ENCODE measurements at regions not wholly inside any gene's neighbourhood (a gene's known extent, or its start where the extent isn't known, plus 50 kb on each side); places are given as distances from the start of the nearest gene placed in this dataset.

DNA sequence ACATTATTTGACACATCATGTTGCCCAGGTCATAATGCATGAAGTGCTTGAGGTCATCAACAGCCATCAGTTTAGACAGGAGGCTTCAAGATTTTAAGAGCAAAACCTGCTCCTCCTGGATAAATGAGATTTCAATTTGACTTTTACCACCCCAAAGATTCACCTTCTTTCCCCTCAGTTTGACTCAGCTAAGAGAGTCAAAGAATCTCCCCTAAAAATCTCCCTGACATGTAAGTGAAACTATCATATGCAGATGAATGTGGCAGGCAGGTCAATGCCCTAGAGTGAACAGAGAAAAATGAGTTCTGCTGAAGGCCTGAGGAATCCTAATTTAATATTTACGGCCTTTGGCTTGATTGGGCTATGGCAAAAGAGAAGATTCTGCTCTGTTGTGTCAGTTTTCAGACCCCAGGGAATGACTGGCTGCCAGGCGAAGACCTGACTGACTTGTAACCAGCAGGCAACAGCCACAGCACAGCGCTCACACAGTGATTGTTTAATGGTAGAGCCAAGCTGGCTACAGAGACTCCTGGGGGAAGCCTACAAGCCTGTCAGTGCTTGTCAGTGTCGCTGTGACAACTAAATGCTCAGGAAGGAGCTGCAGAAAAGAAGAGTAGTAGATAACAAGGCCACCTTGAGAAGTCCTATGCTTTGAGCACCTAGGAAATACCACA lies 491.2 kb upstream of the LRRC4C start:
- H3K4me2 ChIP-seq (ENCODE audit: low read depth, low read length), result no peak overlapping the region
- no peaks in the 10 kb centered on the region for H3K9me2 ChIP-seq (replicated peaks; ENCODE audit: insufficient read depth, low read length)
- TF ChIP-seq, protein P1, sequence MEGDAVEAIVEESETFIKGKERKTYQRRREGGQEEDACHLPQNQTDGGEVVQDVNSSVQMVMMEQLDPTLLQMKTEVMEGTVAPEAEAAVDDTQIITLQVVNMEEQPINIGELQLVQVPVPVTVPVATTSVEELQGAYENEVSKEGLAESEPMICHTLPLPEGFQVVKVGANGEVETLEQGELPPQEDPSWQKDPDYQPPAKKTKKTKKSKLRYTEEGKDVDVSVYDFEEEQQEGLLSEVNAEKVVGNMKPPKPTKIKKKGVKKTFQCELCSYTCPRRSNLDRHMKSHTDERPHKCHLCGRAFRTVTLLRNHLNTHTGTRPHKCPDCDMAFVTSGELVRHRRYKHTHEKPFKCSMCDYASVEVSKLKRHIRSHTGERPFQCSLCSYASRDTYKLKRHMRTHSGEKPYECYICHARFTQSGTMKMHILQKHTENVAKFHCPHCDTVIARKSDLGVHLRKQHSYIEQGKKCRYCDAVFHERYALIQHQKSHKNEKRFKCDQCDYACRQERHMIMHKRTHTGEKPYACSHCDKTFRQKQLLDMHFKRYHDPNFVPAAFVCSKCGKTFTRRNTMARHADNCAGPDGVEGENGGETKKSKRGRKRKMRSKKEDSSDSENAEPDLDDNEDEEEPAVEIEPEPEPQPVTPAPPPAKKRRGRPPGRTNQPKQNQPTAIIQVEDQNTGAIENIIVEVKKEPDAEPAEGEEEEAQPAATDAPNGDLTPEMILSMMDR (IDR thresholded peaks at IDR 0.05; ENCODE audit: low read length), result no peak
- TF ChIP-seq EZH2phosphoT487 (IDR thresholded peaks at IDR 0.05; ENCODE audit: low read length), result no peak
- no peak for TF ChIP-seq EZH2 (optimal IDR thresholded peaks at IDR 0.05; ENCODE audit: low read depth, low read length)
- no peak overlapping the region for H3K4me3 ChIP-seq (ENCODE audit: low read length)
- H4K20me1 ChIP-seq (ENCODE audit: insufficient read depth, low read length), result no peaks in the 10 kb centered on the region
- peak; percentile 14 for DNase-seq
- H3K4me1 ChIP-seq (ENCODE audit: low read length), result peaks cover 45% of the 10 kb centered on the region
- no peak overlapping the region for H3K9ac ChIP-seq (ENCODE audit: low read length)
- peaks cover 8% of the 10 kb centered on the region; the same call in 1 of the 2 replicates for H3F3A ChIP-seq (ENCODE audit: insufficient read depth, low read length)
- no peak overlapping the region for H3K27ac ChIP-seq (ENCODE audit: low read length)
- no peaks in the 10 kb centered on the region for H3K36me3 ChIP-seq (replicated peaks; ENCODE audit: insufficient read depth, low read length)
- H2AFZ ChIP-seq (ENCODE audit: low read length), result no peak overlapping the region
- H3K79me2 ChIP-seq (ENCODE audit: low read length), result no peaks in the 10 kb centered on the region
- H3K9me3 ChIP-seq (replicated peaks; ENCODE audit: insufficient read depth, low read length), result no peaks in the 10 kb centered on the region
- no peaks in the 10 kb centered on the region for H3K27me3 ChIP-seq (replicated peaks; ENCODE audit: insufficient read depth, low read length)

GRCh38 chr11:41954034-41954433 lies 494.6 kb upstream of the LRRC4C start:
- Histone ChIP-seq H3K4me2 (ENCODE audit: low read depth, low read length) (no peak overlapping the region), H3K27me3 (replicated peaks; ENCODE audit: insufficient read depth, low read length) (no peaks in the 10 kb centered on the region), H3K36me3 (replicated peaks; ENCODE audit: insufficient read depth, low read length) (no peaks in the 10 kb centered on the region), H3F3A (ENCODE audit: insufficient read depth, low read length) (no peaks in the 10 kb centered on the region), H3K4me3 (ENCODE audit: low read length) (no peak overlapping the region), H3K79me2 (ENCODE audit: low read length) (no peaks in the 10 kb centered on the region), H4K20me1 (ENCODE audit: insufficient read depth, low read length) (no peaks in the 10 kb centered on the region), H3K4me1 (ENCODE audit: low read length) (peaks cover 16% of the 10 kb centered on the region), H3K9ac (ENCODE audit: low read length) (no peak overlapping the region), H3K9me3 (replicated peaks; ENCODE audit: insufficient read depth, low read length) (no peaks in the 10 kb centered on the region), H3K27ac (ENCODE audit: low read length) (no peak overlapping the region), H2AFZ (ENCODE audit: low read length) (no peak overlapping the region), H3K9me2 (replicated peaks; ENCODE audit: insufficient read depth, low read length) (no peaks in the 10 kb centered on the region)
- TF ChIP-seq EZH2 (optimal IDR thresholded peaks at IDR 0.05; ENCODE audit: low read depth, low read length), result no peak
- TF ChIP-seq, protein P1 (IDR thresholded peaks at IDR 0.05; ENCODE audit: low read length), result no peak
- TF ChIP-seq EZH2phosphoT487 (IDR thresholded peaks at IDR 0.05; ENCODE audit: low read length), result no peak
- no peak for DNase-seq

GRCh38 chr11:41955066-41955465 lies 495.6 kb upstream of the LRRC4C start:
- Histone ChIP-seq H3K27me3 (replicated peaks; ENCODE audit: insufficient read depth, low read length) (no peaks in the 10 kb centered on the region), H3K36me3 (replicated peaks; ENCODE audit: insufficient read depth, low read length) (no peaks in the 10 kb centered on the region), H3K9ac (ENCODE audit: low read length) (no peak overlapping the region), H3K4me3 (ENCODE audit: low read length) (no peak overlapping the region), H3F3A (ENCODE audit: insufficient read depth, low read length) (no peaks in the 10 kb centered on the region), H4K20me1 (ENCODE audit: insufficient read depth, low read length) (no peaks in the 10 kb centered on the region), H3K9me3 (replicated peaks; ENCODE audit: insufficient read depth, low read length) (no peaks in the 10 kb centered on the region), H3K79me2 (ENCODE audit: low read length) (no peaks in the 10 kb centered on the region), H2AFZ (ENCODE audit: low read length) (no peak overlapping the region), H3K4me1 (ENCODE audit: low read length) (peaks cover 9% of the 10 kb centered on the region), H3K4me2 (ENCODE audit: low read depth, low read length) (no peak overlapping the region), H3K27ac (ENCODE audit: low read length) (no peak overlapping the region), H3K9me2 (replicated peaks; ENCODE audit: insufficient read depth, low read length) (no peaks in the 10 kb centered on the region)
- DNase-seq, result no peak
- TF ChIP-seq EZH2 (optimal IDR thresholded peaks at IDR 0.05; ENCODE audit: low read depth, low read length) (no peak), EZH2phosphoT487 (IDR thresholded peaks at IDR 0.05; ENCODE audit: low read length) (no peak)
- TF ChIP-seq, protein P1 (IDR thresholded peaks at IDR 0.05; ENCODE audit: low read length), result no peak

Measured in MM.1S (cell line).